ENCODE measurements at regions not wholly inside any gene's neighbourhood (a gene's known extent, or its start where the extent isn't known, plus 50 kb on each side); places are given as distances from the start of the nearest gene placed in this dataset.

DNA sequence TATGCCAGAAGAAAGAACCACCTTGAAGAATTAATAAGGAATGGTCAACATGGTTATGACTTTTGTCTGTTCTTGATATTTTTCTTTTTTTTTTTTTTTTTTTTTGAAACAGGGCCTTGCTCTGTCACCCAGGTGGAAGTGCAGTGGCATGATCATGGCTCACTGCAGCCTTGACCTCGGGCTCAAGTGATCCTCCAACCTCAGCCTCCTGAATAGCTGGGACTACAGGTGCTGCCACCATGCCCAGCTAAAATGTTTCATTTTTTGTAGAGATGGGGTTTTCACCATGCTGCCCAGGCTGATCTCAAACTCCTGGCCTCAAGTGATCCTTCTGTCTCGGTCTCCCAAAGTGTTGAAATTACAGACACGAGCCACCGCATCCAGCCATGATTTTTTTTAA, 53.4 kb upstream of the ACSL3 start:
- ATAC-seq: no peak

More for the DNA sequence above, 53.4 kb upstream of the ACSL3 start:
- Histone ChIP-seq H3K9me2 (ENCODE audit: insufficient read depth) (no peaks in the 10 kb centered on the region), H3K79me2 (ENCODE audit: insufficient read depth, low read length) (no peaks in the 10 kb centered on the region), H4K20me1 (ENCODE audit: insufficient read depth) (no peaks in the 10 kb centered on the region), H3K27me3 (ENCODE audit: insufficient read depth, low read length) (no peaks in the 10 kb centered on the region), H2AFZ (ENCODE audit: low read depth, low read length, poor library complexity, severe bottlenecking) (no peak overlapping the region), H3K9me3 (ENCODE audit: control insufficient read depth in 1 of 2, insufficient read depth in 1 of 2, low read depth in 1 of 2, low read length in 2 of 2) (no peaks in the 10 kb centered on the region), H3K36me3 (ENCODE audit: control insufficient read depth in 1 of 2, insufficient read depth in 2 of 2, low read length in 2 of 2) (no peaks in the 10 kb centered on the region), H3K4me3 (replicated peaks in 1 of 2; ENCODE audit: low read depth in 1 of 2, low read length in 2 of 2) (no peak overlapping the region), H3K4me1 (ENCODE audit: control insufficient read depth in 1 of 2, insufficient read depth in 2 of 2, low read length in 2 of 2) (no peaks in the 10 kb centered on the region), H3K27ac (ENCODE audit: low read depth, low read length) (no peak overlapping the region), H3K4me2 (ENCODE audit: low read length) (no peak overlapping the region), H3K9ac (ENCODE audit: low read length) (no peak overlapping the region)
- no TSS peak for BruUV-seq (replicated peaks)
- ChIA-PET POLR2A (interaction anchor here (0.7 kb wide), 1 partner anchor 1218 kb away, joined by 4 read pairs; no protein-coding TSS in a partner anchor), RAD21 (ENCODE audit: low non-redundant PET in 1 of 2, low total read pairs in 2 of 2, uncharacterized antibody in 2 of 2, unreplicated experiment in 2 of 2) (no interaction called here), CTCF (interaction anchor here (2.0 kb wide), 1 partner anchor 10 kb away, joined by 11 read pairs; no protein-coding TSS in a partner anchor)
- TF ChIP-seq ZFX (IDR thresholded peaks at IDR 0.05): no peak
- no peak for TF ChIP-seq EGR1 (IDR thresholded peaks at IDR 0.05; ENCODE audit: low read depth)
- TF ChIP-seq, protein P1, sequence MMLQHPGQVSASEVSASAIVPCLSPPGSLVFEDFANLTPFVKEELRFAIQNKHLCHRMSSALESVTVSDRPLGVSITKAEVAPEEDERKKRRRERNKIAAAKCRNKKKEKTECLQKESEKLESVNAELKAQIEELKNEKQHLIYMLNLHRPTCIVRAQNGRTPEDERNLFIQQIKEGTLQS (IDR thresholded peaks at IDR 0.05): no peak
- no peak for TF ChIP-seq EZH2phosphoT487 (IDR thresholded peaks at IDR 0.05; ENCODE audit: borderline replicate concordance)
- no peak for TF ChIP-seq SP1 (IDR thresholded peaks at IDR 0.05; ENCODE audit: low read depth)
- no peak for TF ChIP-seq YY1 (IDR thresholded peaks at IDR 0.05; ENCODE audit: extremely low read depth, insufficient replicate concordance, low read depth, low read length)
- TF ChIP-seq, protein P2, sequence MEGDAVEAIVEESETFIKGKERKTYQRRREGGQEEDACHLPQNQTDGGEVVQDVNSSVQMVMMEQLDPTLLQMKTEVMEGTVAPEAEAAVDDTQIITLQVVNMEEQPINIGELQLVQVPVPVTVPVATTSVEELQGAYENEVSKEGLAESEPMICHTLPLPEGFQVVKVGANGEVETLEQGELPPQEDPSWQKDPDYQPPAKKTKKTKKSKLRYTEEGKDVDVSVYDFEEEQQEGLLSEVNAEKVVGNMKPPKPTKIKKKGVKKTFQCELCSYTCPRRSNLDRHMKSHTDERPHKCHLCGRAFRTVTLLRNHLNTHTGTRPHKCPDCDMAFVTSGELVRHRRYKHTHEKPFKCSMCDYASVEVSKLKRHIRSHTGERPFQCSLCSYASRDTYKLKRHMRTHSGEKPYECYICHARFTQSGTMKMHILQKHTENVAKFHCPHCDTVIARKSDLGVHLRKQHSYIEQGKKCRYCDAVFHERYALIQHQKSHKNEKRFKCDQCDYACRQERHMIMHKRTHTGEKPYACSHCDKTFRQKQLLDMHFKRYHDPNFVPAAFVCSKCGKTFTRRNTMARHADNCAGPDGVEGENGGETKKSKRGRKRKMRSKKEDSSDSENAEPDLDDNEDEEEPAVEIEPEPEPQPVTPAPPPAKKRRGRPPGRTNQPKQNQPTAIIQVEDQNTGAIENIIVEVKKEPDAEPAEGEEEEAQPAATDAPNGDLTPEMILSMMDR (IDR thresholded peaks at IDR 0.05 in 2 of 3, conservative IDR thresholded peaks at IDR 0.05 in 1 of 3; ENCODE audit: borderline replicate concordance in 1 of 3, insufficient read depth in 1 of 3, low read depth in 2 of 3, low read length in 2 of 3): no peak
- TF ChIP-seq CEBPB (IDR thresholded peaks at IDR 0.05; ENCODE audit: low read depth): no peak
- TF ChIP-seq TCF7L2 (IDR thresholded peaks at IDR 0.05; ENCODE audit: borderline replicate concordance, extremely low read depth, insufficient read depth, insufficient read length): no peak
- no peak for TF ChIP-seq CBX3 (IDR thresholded peaks at IDR 0.05; ENCODE audit: low read depth)
- TF ChIP-seq, protein P3, sequence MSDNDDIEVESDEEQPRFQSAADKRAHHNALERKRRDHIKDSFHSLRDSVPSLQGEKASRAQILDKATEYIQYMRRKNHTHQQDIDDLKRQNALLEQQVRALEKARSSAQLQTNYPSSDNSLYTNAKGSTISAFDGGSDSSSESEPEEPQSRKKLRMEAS (IDR thresholded peaks at IDR 0.05): no peak
- TF ChIP-seq SIN3A (IDR thresholded peaks at IDR 0.05; ENCODE audit: low read depth): no peak
- TF ChIP-seq, protein P4, sequence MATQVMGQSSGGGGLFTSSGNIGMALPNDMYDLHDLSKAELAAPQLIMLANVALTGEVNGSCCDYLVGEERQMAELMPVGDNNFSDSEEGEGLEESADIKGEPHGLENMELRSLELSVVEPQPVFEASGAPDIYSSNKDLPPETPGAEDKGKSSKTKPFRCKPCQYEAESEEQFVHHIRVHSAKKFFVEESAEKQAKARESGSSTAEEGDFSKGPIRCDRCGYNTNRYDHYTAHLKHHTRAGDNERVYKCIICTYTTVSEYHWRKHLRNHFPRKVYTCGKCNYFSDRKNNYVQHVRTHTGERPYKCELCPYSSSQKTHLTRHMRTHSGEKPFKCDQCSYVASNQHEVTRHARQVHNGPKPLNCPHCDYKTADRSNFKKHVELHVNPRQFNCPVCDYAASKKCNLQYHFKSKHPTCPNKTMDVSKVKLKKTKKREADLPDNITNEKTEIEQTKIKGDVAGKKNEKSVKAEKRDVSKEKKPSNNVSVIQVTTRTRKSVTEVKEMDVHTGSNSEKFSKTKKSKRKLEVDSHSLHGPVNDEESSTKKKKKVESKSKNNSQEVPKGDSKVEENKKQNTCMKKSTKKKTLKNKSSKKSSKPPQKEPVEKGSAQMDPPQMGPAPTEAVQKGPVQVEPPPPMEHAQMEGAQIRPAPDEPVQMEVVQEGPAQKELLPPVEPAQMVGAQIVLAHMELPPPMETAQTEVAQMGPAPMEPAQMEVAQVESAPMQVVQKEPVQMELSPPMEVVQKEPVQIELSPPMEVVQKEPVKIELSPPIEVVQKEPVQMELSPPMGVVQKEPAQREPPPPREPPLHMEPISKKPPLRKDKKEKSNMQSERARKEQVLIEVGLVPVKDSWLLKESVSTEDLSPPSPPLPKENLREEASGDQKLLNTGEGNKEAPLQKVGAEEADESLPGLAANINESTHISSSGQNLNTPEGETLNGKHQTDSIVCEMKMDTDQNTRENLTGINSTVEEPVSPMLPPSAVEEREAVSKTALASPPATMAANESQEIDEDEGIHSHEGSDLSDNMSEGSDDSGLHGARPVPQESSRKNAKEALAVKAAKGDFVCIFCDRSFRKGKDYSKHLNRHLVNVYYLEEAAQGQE (IDR thresholded peaks at IDR 0.05; ENCODE audit: low read depth): no peak
- DNase-seq (ENCODE audit: low read depth, low spot score): no peak
- intact Hi-C loops (cut with micrococcal nuclease): no loop called here
